ENCODE measurements at regions not wholly inside any gene's neighbourhood (a gene's known extent, or its start where the extent isn't known, plus 50 kb on each side); places are given as distances from the start of the nearest gene placed in this dataset.

DNA sequence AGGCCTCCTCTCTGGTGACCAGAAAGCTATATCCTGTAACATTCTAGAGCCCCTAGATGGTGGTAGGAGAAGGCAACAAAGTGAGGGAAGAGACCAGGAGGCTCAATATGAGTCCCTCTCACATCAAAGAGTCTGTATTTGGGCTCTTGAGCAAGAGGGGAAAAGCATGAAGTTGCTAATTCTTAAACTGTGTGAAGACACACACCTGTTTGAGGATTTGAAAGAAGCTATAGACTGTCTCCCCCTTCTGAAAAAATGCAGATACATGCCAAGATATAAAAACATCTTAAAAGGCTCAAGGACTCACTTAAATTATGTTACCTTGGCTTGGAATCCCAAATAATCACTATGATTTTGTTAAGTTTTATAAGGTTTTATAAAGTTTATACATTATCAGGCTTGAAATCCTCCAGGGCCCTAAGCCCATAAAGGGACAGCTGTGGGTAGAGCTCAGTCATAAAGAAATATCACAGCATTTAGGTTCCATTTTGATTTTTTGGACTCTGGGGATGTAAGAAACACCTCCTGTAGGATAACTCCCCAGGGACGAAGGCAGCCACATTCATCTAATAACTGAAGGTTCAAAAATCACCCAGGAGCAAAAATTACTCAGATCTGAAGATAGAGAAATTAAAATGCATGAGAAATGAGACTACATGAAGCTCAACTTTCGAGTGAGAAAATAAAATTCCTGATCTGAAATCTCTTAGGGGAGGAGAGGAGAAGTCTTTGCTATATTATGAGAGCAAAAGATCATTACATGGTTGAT lies 136.1 kb upstream of the LGALSL start:
- DNase-seq (ENCODE audit: low spot score): no peak

- no peak for DNase-seq (ENCODE audit: low spot score)
Observed at GRCh38 chr2:64318476-64318748, 135.6 kb upstream of the LGALSL start.

- DNase-seq (ENCODE audit: low spot score): no peak
Observed at GRCh38 chr2:64319896-64320295, 134.1 kb upstream of the LGALSL start.

DNA sequence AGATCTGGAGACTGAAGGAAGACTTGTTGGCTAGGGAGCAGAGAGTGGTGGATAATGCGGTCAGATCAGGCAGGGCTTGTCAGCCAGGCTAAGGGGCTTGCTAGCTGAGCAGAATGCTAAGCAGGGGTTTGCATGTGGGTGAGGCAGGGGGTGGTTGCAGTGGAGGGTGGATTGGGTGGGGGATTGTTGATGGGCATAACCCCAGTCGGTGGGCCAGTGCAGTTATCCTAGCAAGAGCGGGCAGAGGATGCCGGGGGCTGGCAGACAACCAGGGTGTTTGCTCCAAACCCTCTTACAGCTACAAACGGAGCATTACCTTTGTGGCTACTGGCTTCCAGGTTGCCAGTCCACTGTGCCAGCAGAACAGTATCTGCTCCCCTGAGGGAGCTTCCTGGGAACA lies 131.5 kb upstream of the LGALSL start:
- no peak for DNase-seq (ENCODE audit: low spot score)

GRCh38 chr2:64323197-64323596 lies 130.8 kb upstream of the LGALSL start:
- no peak for DNase-seq (ENCODE audit: low spot score)

DNA sequence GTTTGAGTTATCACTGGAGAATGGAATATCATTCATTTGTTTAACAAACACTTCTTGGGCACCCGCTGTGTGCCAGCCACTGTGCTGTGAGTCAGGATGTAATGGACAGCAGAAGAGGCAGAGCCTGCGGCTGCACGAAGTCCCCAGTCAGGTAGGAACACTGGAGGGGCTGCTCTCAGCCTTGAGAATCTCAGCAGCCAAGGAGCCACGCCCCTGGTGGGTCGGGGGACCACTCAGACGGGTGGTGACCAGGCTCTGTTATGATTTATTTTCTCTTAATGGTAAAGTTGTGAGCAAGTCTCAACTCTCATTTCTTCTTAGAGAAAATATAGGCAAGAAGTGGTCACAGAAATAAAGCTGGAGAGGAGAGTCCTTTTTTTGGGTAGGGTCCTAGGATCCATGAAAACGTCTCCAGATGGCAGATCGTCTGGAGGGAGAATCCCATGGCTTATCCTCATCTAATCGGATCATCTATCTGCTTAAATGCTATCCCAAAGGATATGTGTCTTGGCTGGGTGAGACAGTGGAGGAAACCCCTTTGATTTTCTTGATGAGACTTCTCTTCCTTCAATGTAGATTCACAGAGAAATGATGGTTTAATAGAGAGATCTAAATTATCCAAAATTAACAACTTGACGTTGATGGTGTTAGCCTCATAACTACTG lies 129.1 kb upstream of the LGALSL start:
- DNase-seq (ENCODE audit: low spot score): no peak

DNA sequence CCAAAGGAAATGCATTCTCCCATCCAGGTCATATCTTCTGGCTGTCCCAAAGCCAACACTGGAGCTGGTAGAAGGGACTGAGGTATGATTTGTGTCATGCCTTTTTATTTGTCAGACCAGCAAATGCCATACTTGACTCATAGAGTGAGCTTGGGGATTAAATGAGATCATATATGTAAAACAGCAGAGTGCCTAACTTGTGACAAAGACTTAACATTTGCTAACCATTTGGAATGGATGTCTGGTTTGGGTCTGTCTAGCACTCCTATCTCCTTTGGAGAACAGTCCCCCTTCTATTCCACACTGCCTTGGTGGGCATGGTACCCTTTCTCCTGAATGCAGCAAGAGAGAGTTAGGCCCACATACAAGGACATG lies 128.5 kb upstream of the LGALSL start:
- no peak for DNase-seq (ENCODE audit: low spot score)

DNA sequence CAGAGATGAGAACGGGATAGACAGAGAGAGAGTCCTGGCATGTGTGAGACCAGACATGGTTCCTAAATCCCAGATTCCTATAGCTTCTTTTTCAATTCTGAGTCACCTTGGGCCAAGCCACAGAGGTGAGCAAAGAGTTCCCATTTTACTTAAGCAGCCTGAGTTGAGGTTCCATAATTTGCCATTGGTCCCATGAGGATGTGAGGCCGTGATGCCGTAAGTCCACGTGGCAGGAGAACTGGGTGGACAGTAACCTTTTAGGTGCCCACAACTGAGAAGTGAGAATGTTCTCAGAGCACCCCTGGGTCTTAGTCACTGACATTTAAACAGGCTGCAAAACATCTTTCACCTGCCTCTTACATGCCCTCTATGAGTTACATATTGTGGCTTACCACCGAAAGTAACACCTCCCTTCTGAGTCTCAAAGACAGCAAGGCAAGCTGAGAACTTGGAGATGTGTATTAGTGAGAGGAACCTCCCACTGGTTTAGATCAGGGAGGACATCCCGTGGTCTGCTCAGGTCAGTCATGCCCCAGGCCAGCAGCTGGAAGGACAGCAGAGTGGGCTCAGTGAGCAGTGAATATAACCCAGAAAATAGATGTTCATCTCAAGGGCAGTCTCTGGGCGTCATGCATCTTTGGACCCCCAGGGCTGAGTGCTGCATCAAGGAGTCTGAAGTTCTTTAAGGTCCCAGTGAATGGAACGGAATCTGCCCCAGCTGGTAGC lies 127.9 kb upstream of the LGALSL start:
- DNase-seq (ENCODE audit: low spot score): no peak

- no peak for DNase-seq (ENCODE audit: low spot score)
Observed at GRCh38 chr2:64326578-64327050, 127.3 kb upstream of the LGALSL start.

DNA sequence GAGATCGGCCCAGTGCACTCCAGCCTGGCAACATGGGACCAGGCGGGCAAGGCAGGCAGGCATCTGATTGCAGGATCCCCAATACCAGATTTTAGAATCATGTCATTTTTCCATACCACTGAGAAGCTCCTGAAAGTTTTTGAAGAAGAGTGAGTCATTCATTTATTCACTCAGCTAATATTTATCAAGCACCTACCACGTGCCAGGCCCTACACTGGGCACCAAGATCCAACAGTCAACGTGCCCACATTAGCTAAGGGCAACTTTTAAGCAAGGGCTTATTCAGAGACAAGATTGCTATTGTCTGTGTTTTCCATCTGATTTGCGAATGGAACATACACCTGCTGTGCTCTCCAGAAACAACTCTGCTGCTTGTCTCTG lies 126.8 kb upstream of the LGALSL start:
- DNase-seq (ENCODE audit: low spot score): no peak

DNA sequence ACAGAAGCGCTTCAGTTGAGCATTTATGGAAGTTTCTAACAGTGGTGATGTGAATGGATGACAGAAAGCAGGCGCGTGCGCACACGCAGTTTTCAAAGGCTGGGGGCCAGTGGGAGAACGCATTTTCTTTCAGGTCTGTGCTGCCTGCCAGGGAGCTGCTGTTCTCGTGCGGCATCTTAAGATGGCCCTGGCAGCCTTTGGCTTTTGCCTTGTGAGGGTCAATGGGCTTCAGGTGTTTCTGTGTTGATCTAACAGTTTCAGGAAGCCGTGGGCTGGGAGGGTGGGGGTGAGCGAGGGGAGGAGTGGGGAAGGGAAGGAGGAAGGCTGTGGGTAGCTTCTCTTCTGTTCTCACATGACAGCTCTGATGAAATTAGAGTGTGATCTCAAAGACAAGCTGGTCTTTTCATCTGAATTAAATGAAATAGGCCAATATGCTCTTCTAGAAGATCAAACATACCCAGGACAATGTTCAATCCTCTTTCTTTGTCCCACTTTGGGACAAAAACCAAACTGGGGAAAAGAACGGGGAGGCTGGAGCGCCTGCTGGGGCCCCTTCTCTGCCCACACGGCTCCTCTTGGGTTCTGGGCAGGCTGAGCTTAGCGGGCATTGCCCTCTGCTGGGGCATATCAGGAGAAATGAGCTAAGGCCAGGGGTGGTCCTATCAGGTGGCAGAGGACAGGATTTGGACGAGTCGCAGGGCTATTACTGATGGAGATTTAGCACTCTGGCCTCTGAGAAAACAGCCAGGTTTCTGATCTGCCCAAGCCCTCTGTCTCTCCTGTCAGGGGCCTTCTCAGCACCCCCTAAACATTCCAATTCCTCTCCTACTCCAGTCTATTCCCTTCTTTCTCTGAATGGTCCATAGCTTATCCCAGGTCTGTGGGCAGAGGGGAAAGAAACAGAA lies 126.2 kb upstream of the LGALSL start:
- no peak for DNase-seq (ENCODE audit: low spot score)

DNA sequence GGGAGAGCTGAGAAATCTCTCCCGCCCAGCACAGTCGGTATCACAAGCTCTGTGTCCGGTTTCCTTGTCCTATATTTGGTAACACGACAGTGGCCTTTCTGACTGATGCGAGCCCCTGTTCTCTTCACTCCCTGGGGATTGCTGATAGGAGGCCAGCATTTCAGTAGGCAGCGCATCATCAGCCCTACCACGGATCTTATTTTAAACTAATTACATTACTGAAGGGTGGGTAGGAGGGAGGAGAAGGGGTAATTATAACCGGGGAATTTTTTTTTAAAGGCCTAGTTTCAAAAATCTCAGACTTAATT lies 125.6 kb upstream of the LGALSL start:
- DNase-seq (ENCODE audit: low spot score): no peak

DNA sequence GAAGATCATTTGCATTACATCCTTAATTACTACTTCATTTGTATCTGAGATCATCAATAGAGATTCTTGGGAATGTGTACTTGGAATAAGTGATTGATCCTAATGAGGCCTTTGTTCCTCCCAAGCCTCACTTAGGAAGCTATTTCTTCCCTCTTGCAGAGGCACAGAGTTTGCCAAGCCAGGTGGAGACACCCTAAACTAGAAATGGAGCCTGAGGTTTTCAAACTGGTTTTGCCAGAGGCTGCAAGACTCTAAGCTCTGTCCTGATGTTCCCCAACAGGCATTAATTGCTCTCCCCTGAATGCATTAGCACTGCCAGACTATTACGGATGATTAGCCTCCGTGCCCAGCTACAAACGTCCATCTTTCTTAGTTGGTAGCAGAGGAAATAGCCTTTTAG lies 125.2 kb upstream of the LGALSL start:
- DNase-seq (ENCODE audit: low spot score): no peak

- no peak for DNase-seq (ENCODE audit: low spot score)
Observed at GRCh38 chr2:64329848-64330247, 124.1 kb upstream of the LGALSL start.

GRCh38 chr2:64330281-64331113 lies 123.5 kb upstream of the LGALSL start:
- DNase-seq (ENCODE audit: low spot score): peak; percentile 85

DNA sequence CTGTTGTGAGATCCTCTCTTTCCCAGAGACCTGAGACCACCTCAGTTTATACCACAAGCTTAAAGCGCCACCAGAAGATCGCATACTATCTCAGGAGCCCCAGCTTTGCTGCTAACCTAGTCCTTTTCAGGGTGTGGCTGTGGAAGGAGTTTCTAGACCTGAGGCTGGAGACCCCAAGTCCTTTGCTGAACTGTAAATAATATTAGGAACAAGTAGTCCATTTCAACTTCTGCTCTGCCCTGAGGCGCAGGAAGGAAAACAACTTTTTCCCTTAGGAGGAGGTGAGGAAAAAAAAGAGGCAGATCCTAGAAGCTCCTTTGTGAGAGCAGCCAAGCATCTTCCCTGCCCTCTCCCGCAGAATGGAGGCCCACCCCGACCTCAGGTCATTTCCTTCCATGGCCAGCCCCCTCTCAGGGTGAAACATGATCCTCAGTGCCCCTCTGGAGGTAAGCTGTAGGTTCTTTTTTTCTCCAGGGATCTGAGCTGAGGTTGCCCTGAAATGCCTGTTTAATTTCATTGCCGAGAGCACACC lies 122.8 kb upstream of the LGALSL start:
- no peak for DNase-seq (ENCODE audit: low spot score)

DNA sequence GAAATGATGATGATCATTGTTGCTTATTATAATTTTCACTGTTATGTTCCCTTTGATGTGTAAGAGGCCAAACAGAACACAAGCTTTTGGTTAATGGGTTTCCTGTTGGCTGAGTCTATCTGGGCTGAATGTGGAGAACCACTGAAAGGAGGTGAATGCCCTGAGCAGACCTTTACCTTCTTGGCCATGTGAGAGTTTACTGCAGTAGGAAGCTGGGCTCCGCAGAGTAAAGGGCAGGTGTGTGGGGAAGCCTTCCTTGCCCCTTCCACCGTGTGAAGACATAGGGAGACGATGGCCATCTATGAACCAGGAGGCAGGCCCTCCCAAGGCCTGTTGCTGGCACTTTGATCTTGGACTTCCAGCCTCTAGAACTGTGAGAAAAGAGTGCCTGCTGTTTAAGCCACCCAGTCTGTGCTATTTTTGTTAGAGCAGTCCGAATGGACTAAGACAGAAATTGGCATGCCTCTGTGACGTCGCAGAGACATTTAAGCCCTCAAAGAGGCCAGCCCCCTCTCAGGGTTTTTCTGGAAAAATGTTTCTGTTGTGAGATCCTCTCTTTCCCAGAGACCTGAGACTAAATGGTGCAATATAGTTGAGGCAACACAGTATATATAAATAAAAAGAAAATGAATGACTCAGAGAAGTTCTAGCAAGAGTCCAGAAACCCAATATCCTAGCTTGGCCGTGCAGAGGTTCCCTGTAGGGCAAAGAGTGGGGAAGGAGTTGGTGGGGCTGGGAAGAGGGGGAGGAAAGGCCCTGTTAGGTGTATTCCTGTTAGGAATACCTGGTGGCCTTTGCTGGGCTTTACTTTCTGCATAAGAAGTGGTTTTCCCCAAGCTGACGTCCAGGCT lies 121.9 kb upstream of the LGALSL start:
- no peak for DNase-seq (ENCODE audit: low spot score)

DNA sequence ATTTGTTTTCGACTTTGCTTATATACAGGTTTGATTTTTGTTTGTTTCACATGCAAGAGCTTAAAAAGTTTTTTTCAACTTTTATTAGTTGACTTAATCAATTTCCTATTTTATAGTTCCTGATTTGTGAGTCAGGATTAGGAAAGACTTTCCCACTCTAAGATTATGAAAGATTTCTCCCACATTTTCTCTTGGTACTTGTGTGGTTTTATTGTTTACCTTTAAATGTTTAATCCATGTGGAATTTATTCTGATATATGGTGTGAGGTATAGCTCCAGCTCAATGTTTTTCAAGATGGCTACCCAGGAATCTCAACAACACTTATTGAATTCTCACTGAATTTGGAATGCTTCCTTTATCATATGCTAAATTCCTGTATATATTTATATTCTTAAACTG lies 117.8 kb upstream of the LGALSL start:
- no peak for DNase-seq (ENCODE audit: low spot score)

GRCh38 chr2:64337314-64337713 lies 116.6 kb upstream of the LGALSL start:
- DNase-seq (ENCODE audit: low spot score): no peak

- DNase-seq (ENCODE audit: low spot score): no peak
Observed at GRCh38 chr2:64338108-64338507, 115.9 kb upstream of the LGALSL start.
